Muscle of leg (tissue), 3 donors: ENCODE measurements at regions not wholly inside any gene's neighbourhood (a gene's known extent, or its start where the extent isn't known, plus 50 kb on each side); places are given as distances from the start of the nearest gene placed in this dataset.

Experiments
- DNase-seq: peaks from one replicate; pipeline ENCODE4 v3.0.0; 2013
- H3K27ac ChIP-seq: one replicate; pipeline ENCODE4 v1.5.1; 2013; ENCODE audit warnings: mild to moderate bottlenecking, low read length, control low read depth
- H3K27me3 ChIP-seq: one replicate; pipeline ENCODE4 v1.6.1; 2013; ENCODE audit warnings: low read length; ENCODE audit not compliant: control insufficient read depth, insufficient read depth
- H3K36me3 ChIP-seq: one replicate; pipeline ENCODE4 v1.6.1; 2013; ENCODE audit warnings: low read length; ENCODE audit not compliant: control insufficient read depth, insufficient read depth
- H3K4me1 ChIP-seq: one replicate; pipeline ENCODE4 v1.6.1; 2013; ENCODE audit warnings: low read length; ENCODE audit not compliant: control insufficient read depth, insufficient read depth
- H3K4me3 ChIP-seq: one replicate; pipeline ENCODE4 v1.5.1; 2013; ENCODE audit warnings: low read length, control low read depth
- H3K9me3 ChIP-seq: replicated peaks from 2 replicates; pipeline ENCODE4 v1.6.1; 2013; ENCODE audit warnings: low read depth, low read length; ENCODE audit not compliant: control insufficient read depth
- WGBS: methylation state at CpG from one replicate; pipeline ENCODE4 v1.1.5; 2013; ENCODE audit warnings: missing lambda C conversion rate; ENCODE audit not compliant: insufficient coverage; 5-methylcytosine and 5-hydroxymethylcytosine counted together

GRCh38 chr5:6948562-6948961 is 235.3 kb downstream of the TENT4A start:
- WGBS: 60% methylated on average over 1 of the region's 2 CpGs

GRCh38 chr5:6949230-6949629 is 236.0 kb downstream of the TENT4A start:
- no peak for DNase-seq
- H3K27me3 ChIP-seq: no peaks in the 10 kb centered on the region
- 50% methylated on average over 1 of the region's 3 CpGs for WGBS

More at GRCh38 chr5:6948562-6948961, 235.3 kb downstream of the TENT4A start:
- Histone ChIP-seq H3K9me3 (no peaks in the 10 kb centered on the region), H3K4me3 (no peak overlapping the region), H3K27me3 (no peaks in the 10 kb centered on the region), H3K4me1 (no peaks in the 10 kb centered on the region), H3K27ac (no peak overlapping the region), H3K36me3 (no peaks in the 10 kb centered on the region)
- DNase-seq: no peak

GRCh38 chr5:6950250-6950649 is 237.0 kb downstream of the TENT4A start:
- no peaks in the 10 kb centered on the region for H3K27me3 ChIP-seq
- no peaks in the 10 kb centered on the region for H3K36me3 ChIP-seq
- WGBS: 40% methylated on average over 1 of the region's 2 CpGs
- no peak overlapping the region for H3K27ac ChIP-seq
- no peak overlapping the region for H3K4me3 ChIP-seq
- H3K4me1 ChIP-seq: no peaks in the 10 kb centered on the region
- peak; percentile 3 for DNase-seq
- no peaks in the 10 kb centered on the region for H3K9me3 ChIP-seq

More at GRCh38 chr5:6949230-6949629, 236.0 kb downstream of the TENT4A start:
- no peak overlapping the region for H3K27ac ChIP-seq
- no peak overlapping the region for H3K4me3 ChIP-seq
- H3K36me3 ChIP-seq: no peaks in the 10 kb centered on the region
- H3K9me3 ChIP-seq: no peaks in the 10 kb centered on the region
- H3K4me1 ChIP-seq: no peaks in the 10 kb centered on the region

- no CpG with 5 or more reads among the region's 5 CpGs for WGBS
- Histone ChIP-seq H3K9me3 (no peaks in the 10 kb centered on the region), H3K27me3 (no peaks in the 10 kb centered on the region), H3K27ac (no peak overlapping the region), H3K4me1 (no peaks in the 10 kb centered on the region), H3K36me3 (no peaks in the 10 kb centered on the region), H3K4me3 (no peak overlapping the region)
- DNase-seq: peak; percentile 53
Measured at GRCh38 chr5:6950860-6951259, 237.6 kb downstream of the TENT4A start.

- Histone ChIP-seq H3K27ac (no peak overlapping the region), H3K27me3 (no peaks in the 10 kb centered on the region), H3K9me3 (no peaks in the 10 kb centered on the region), H3K4me1 (no peaks in the 10 kb centered on the region), H3K36me3 (no peaks in the 10 kb centered on the region), H3K4me3 (no peak overlapping the region)
- no peak for DNase-seq
- 83% methylated on average over 2 of the region's 2 CpGs for WGBS
Measured at GRCh38 chr5:6961123-6961522, 247.9 kb downstream of the TENT4A start.

- Histone ChIP-seq H3K4me3 (no peak overlapping the region), H3K27ac (no peak overlapping the region), H3K9me3 (no peaks in the 10 kb centered on the region), H3K36me3 (no peaks in the 10 kb centered on the region), H3K4me1 (no peaks in the 10 kb centered on the region), H3K27me3 (no peaks in the 10 kb centered on the region)
- WGBS: 88% methylated on average over 3 of the region's 12 CpGs
- no peak for DNase-seq
Measured at GRCh38 chr5:6961837-6962635, 248.8 kb downstream of the TENT4A start.

- no peak overlapping the region for H3K4me3 ChIP-seq
- H3K9me3 ChIP-seq: no peaks in the 10 kb centered on the region
- no peaks in the 10 kb centered on the region for H3K27me3 ChIP-seq
- no peaks in the 10 kb centered on the region for H3K4me1 ChIP-seq
- WGBS: no CpG with 5 or more reads among the region's 2 CpGs
- H3K36me3 ChIP-seq: no peaks in the 10 kb centered on the region
- DNase-seq: no peak
- no peak overlapping the region for H3K27ac ChIP-seq
Measured at GRCh38 chr5:6976971-6977370, 263.7 kb downstream of the TENT4A start.

GRCh38 chr5:6979061-6979460 is 265.8 kb downstream of the TENT4A start:
- Histone ChIP-seq H3K27me3 (no peaks in the 10 kb centered on the region), H3K9me3 (no peaks in the 10 kb centered on the region), H3K27ac (no peak overlapping the region), H3K36me3 (no peaks in the 10 kb centered on the region), H3K4me1 (no peaks in the 10 kb centered on the region), H3K4me3 (no peak overlapping the region)
- no peak for DNase-seq

- no peak for DNase-seq
- 44% methylated on average over 4 of the region's 6 CpGs for WGBS
Measured at GRCh38 chr5:6989230-6989629, 276.0 kb downstream of the TENT4A start.

GRCh38 chr5:6994097-6994496 is 280.9 kb downstream of the TENT4A start:
- H3K27ac ChIP-seq: no peak overlapping the region
- no peaks in the 10 kb centered on the region for H3K36me3 ChIP-seq
- H3K27me3 ChIP-seq: no peaks in the 10 kb centered on the region
- no peaks in the 10 kb centered on the region for H3K4me1 ChIP-seq
- no peak overlapping the region for H3K4me3 ChIP-seq
- DNase-seq: no peak
- peaks cover 2% of the 10 kb centered on the region for H3K9me3 ChIP-seq
- WGBS: no CpG with 5 or more reads among the region's 1 CpG

More at GRCh38 chr5:6989230-6989629, 276.0 kb downstream of the TENT4A start:
- H3K4me3 ChIP-seq: no peak overlapping the region
- no peaks in the 10 kb centered on the region for H3K4me1 ChIP-seq
- no peak overlapping the region for H3K27ac ChIP-seq
- H3K36me3 ChIP-seq: no peaks in the 10 kb centered on the region
- no peaks in the 10 kb centered on the region for H3K27me3 ChIP-seq
- H3K9me3 ChIP-seq: no peaks in the 10 kb centered on the region

GRCh38 chr5:6995115-6995514 is 281.9 kb downstream of the TENT4A start:
- Histone ChIP-seq H3K4me3 (no peak overlapping the region), H3K4me1 (no peaks in the 10 kb centered on the region), H3K27ac (no peak overlapping the region), H3K9me3 (peaks cover 2% of the 10 kb centered on the region), H3K36me3 (no peaks in the 10 kb centered on the region), H3K27me3 (no peaks in the 10 kb centered on the region)
- no peak for DNase-seq
- WGBS: no CpG with 5 or more reads among the region's 2 CpGs
